ENCODE measurements at regions not wholly inside any gene's neighbourhood (a gene's known extent, or its start where the extent isn't known, plus 50 kb on each side); places are given as distances from the start of the nearest gene placed in this dataset.

GRCh38 chr12:76156314-76156713, 71.8 kb upstream of the NAP1L1 start:
- Histone ChIP-seq H3K4me1 (peaks cover 0 to 4% (median 0%) of the 10 kb centered on the region in 4 donors), H3K27ac (no peak overlapping the region), H3K27me3 (no peaks in the 10 kb centered on the region), H3K4me3 (no peak overlapping the region), H3K9me3 (no peaks in the 10 kb centered on the region), H3K36me3 (no peaks in the 10 kb centered on the region)
- TF ChIP-seq POLR2AphosphoS5 (IDR thresholded peaks at IDR 0.05) (no peak), POLR2A (IDR thresholded peaks at IDR 0.05) (no peak), CTCF (IDR thresholded peaks at IDR 0.05) (no peak), EP300 (IDR thresholded peaks at IDR 0.05) (no peak)
- no peak for DNase-seq
- no peak for ATAC-seq (ENCODE audit: low FRiP score in 2 of 2)
- WGBS, 2 donors = 88 to 96% methylated on average over 1 of the region's 1 CpG

- ATAC-seq (ENCODE audit: low FRiP score in 2 of 2) = no peak
Observed at GRCh38 chr12:76155157-76155670, 70.7 kb upstream of the NAP1L1 start.

GRCh38 chr12:76153616-76154015, 69.1 kb upstream of the NAP1L1 start:
- WGBS, 2 donors = 84 to 95% methylated on average over 3 of the region's 3 CpGs
- ATAC-seq (ENCODE audit: low FRiP score in 2 of 2) = no peak
- no peak for TF ChIP-seq POLR2A (IDR thresholded peaks at IDR 0.05)
- TF ChIP-seq EP300 (IDR thresholded peaks at IDR 0.05) = no peak
- no peak for TF ChIP-seq CTCF (IDR thresholded peaks at IDR 0.05)
- no peak for TF ChIP-seq POLR2AphosphoS5 (IDR thresholded peaks at IDR 0.05)

More at GRCh38 chr12:76155157-76155670, 70.7 kb upstream of the NAP1L1 start:
- H3K27me3 ChIP-seq = no peaks in the 10 kb centered on the region
- H3K27ac ChIP-seq = no peak overlapping the region
- WGBS, 2 donors = 98% methylated on average over 2 of the region's 2 CpGs
- DNase-seq = no peak
- no peak for TF ChIP-seq POLR2A (IDR thresholded peaks at IDR 0.05)
- no peak for TF ChIP-seq CTCF (IDR thresholded peaks at IDR 0.05)
- TF ChIP-seq POLR2AphosphoS5 (IDR thresholded peaks at IDR 0.05) = no peak
- no peak for TF ChIP-seq EP300 (IDR thresholded peaks at IDR 0.05)
- H3K9me3 ChIP-seq = no peaks in the 10 kb centered on the region
- peaks cover 0 to 4% (median 0%) of the 10 kb centered on the region in 4 donors for H3K4me1 ChIP-seq
- no peaks in the 10 kb centered on the region for H3K36me3 ChIP-seq
- H3K4me3 ChIP-seq = no peak overlapping the region

GRCh38 chr12:76152181-76152807, 67.8 kb upstream of the NAP1L1 start:
- peaks cover 0 to 4% (median 0%) of the 10 kb centered on the region in 4 donors for H3K4me1 ChIP-seq
- H3K36me3 ChIP-seq = no peaks in the 10 kb centered on the region
- TF ChIP-seq EP300 (IDR thresholded peaks at IDR 0.05) = no peak
- no peak for TF ChIP-seq CTCF (IDR thresholded peaks at IDR 0.05)
- TF ChIP-seq POLR2AphosphoS5 (IDR thresholded peaks at IDR 0.05) = no peak
- TF ChIP-seq POLR2A (IDR thresholded peaks at IDR 0.05) = no peak
- peak in 1 of 2 donors; percentile 80 for ATAC-seq (ENCODE audit: low FRiP score in 2 of 2)
- peak in 1 of 2 donors; percentile 43 for DNase-seq
- no peak overlapping the region for H3K4me3 ChIP-seq
- WGBS, 2 donors = 41 to 55% methylated on average over 4 of the region's 4 CpGs
- H3K27ac ChIP-seq = no peak overlapping the region
- no peaks in the 10 kb centered on the region for H3K27me3 ChIP-seq
- no peaks in the 10 kb centered on the region for H3K9me3 ChIP-seq

More at GRCh38 chr12:76153616-76154015, 69.1 kb upstream of the NAP1L1 start:
- Histone ChIP-seq H3K36me3 (no peaks in the 10 kb centered on the region), H3K4me3 (no peak overlapping the region), H3K4me1 (peaks cover 0 to 4% (median 0%) of the 10 kb centered on the region in 4 donors), H3K9me3 (no peaks in the 10 kb centered on the region), H3K27me3 (no peaks in the 10 kb centered on the region), H3K27ac (no peak overlapping the region)
- no peak for DNase-seq

GRCh38 chr12:76144245-76144549, 59.7 kb upstream of the NAP1L1 start:
- H3K27ac ChIP-seq = no peak overlapping the region
- H3K4me3 ChIP-seq = no peak overlapping the region
- no peaks in the 10 kb centered on the region for H3K36me3 ChIP-seq
- no peaks in the 10 kb centered on the region for H3K9me3 ChIP-seq
- no peak for TF ChIP-seq POLR2AphosphoS5 (IDR thresholded peaks at IDR 0.05)
- 20% methylated on average over 1 of the region's 1 CpG for WGBS, 2 donors
- peak in 1 of 2 donors; percentile 35 for ATAC-seq (ENCODE audit: low FRiP score in 2 of 2)
- H3K27me3 ChIP-seq = no peaks in the 10 kb centered on the region
- peaks cover 0 to 5% (median 0%) of the 10 kb centered on the region in 4 donors for H3K4me1 ChIP-seq
- peak in 1 of 2 donors; percentile 31 for DNase-seq

Measured in upper lobe of left lung (tissue), 6 donors.